Liver (tissue), 3 donors: ENCODE measurements at regions not wholly inside any gene's neighbourhood (a gene's known extent, or its start where the extent isn't known, plus 50 kb on each side); places are given as distances from the start of the nearest gene placed in this dataset.
"Not testable (repeated sequence)": the region's sequence is repeated elsewhere in the genome, so short reads cannot be mapped to it uniquely, and the experiment has no call there.

ENCODE experiments used
- CTCF ChIP-seq: fragments of 150-350 bp; IDR thresholded peaks from 2 replicates; pipeline ENCODE4 v1.5.1; 2017; ENCODE audit warnings: improper control_type of control experiment, low read depth, low read length; ENCODE audit not compliant: missing input control
- GABPA ChIP-seq, 2 donors: IDR thresholded peaks in 1 of 2; conservative IDR thresholded peaks in 1 of 2; 2 replicates each; pipeline ENCODE4 v1.6.1; 2016; ENCODE audit warnings: antibody characterized with exemption in 2 of 2, mild to moderate bottlenecking in 1 of 2, moderate library complexity in 1 of 2
- HNF4G ChIP-seq: IDR thresholded peaks from 2 replicates; pipeline ENCODE4 v1.6.1; 2016; ENCODE audit warnings: antibody characterized with exemption
- donor health status: healthy.
- donor health status: healthy.

- TF ChIP-seq CTCF; HNF4G; GABPA (IDR thresholded peaks at IDR 0.05 in 1 of 2, conservative IDR thresholded peaks at IDR 0.05 in 1 of 2): not testable (repeated sequence)
These were observed 353.5 kb upstream of the UBE2E2 start for GRCh38 chr3:22849583-22849982.
